H9 (cell line): ENCODE measurements at regions not wholly inside any gene's neighbourhood (a gene's known extent, or its start where the extent isn't known, plus 50 kb on each side); places are given as distances from the start of the nearest gene placed in this dataset.

Source experiments
- DNase-seq: peaks from one replicate; pipeline ENCODE4 v3.0.0-alpha.2; 2017
- H2AFZ ChIP-seq: one replicate; pipeline ENCODE4 v1.6.1; 2013; ENCODE audit warnings: mild to moderate bottlenecking, low read length, control low read depth, moderate library complexity
- H2AK5ac ChIP-seq: 2 replicates; pipeline ENCODE4 v1.6.1; 2013; ENCODE audit warnings: low read length, control low read depth, mixed read lengths; ENCODE audit not compliant: insufficient read length
- H2BK120ac ChIP-seq: one replicate; pipeline ENCODE4 v1.6.1; 2013; ENCODE audit warnings: low read depth, mild to moderate bottlenecking, low read length, control low read depth, inconsistent platforms; ENCODE audit not compliant: poor library complexity, severe bottlenecking
- H2BK12ac ChIP-seq: 2 replicates; pipeline ENCODE4 v1.6.1; 2013; ENCODE audit warnings: low read length, control low read depth, mixed read lengths, low read depth; ENCODE audit not compliant: insufficient read length
- H2BK15ac ChIP-seq: 2 replicates; pipeline ENCODE4 v1.6.1; 2013; ENCODE audit warnings: low read depth, low read length, control low read depth
- H2BK20ac ChIP-seq: one replicate; pipeline ENCODE4 v1.6.1; 2013; ENCODE audit warnings: low read depth, mild to moderate bottlenecking, low read length, control low read depth, inconsistent platforms; ENCODE audit not compliant: poor library complexity, severe bottlenecking
- H2BK5ac ChIP-seq: 2 replicates; pipeline ENCODE4 v1.6.1; 2013; ENCODE audit warnings: low read length, control low read depth, mixed read lengths; ENCODE audit not compliant: insufficient read length
- H3K14ac ChIP-seq: 2 replicates; pipeline ENCODE4 v1.6.1; 2013; ENCODE audit warnings: low read length, control low read depth; ENCODE audit not compliant: insufficient read depth
- H3K18ac ChIP-seq: 2 replicates; pipeline ENCODE4 v1.6.1; 2013; ENCODE audit warnings: low read depth, mild to moderate bottlenecking, mixed read lengths, low read length, control low read depth; ENCODE audit not compliant: insufficient read length
- H3K23ac ChIP-seq: 2 replicates; pipeline ENCODE4 v1.6.1; 2013; ENCODE audit warnings: low read length, control low read depth, mixed read lengths, low read depth; ENCODE audit not compliant: insufficient read length
- H3K23me2 ChIP-seq: 2 replicates; pipeline ENCODE4 v1.6.1; 2013; ENCODE audit warnings: low read depth, mild to moderate bottlenecking, mixed read lengths, low read length, control low read depth; ENCODE audit not compliant: insufficient read length, poor library complexity, severe bottlenecking
- H3K27ac ChIP-seq: 2 replicates; pipeline ENCODE4 v1.5.1; 2013; ENCODE audit warnings: low read length, control low read depth, mixed read lengths, low read depth; ENCODE audit not compliant: insufficient read length
- H3K27me3 ChIP-seq: 2 replicates; pipeline ENCODE4 v1.6.1; 2013; ENCODE audit warnings: low read length, control low read depth, inconsistent platforms; ENCODE audit not compliant: insufficient read depth
- H3K4ac ChIP-seq: 2 replicates; pipeline ENCODE4 v1.6.1; 2013; ENCODE audit warnings: low read depth, mild to moderate bottlenecking, control low read depth, inconsistent platforms, low read length, moderate library complexity
- H3K4me1 ChIP-seq: 2 replicates; pipeline ENCODE4 v1.6.1; 2013; ENCODE audit warnings: low read length, control low read depth, inconsistent platforms; ENCODE audit not compliant: insufficient read depth
- H3K4me2 ChIP-seq: 2 replicates; pipeline ENCODE4 v1.6.1; 2013; ENCODE audit warnings: low read length, control low read depth, mixed read lengths; ENCODE audit not compliant: insufficient read length, insufficient read depth
- H3K56ac ChIP-seq: 2 replicates; pipeline ENCODE4 v1.6.1; 2013; ENCODE audit warnings: low read depth, mild to moderate bottlenecking, mixed read lengths, low read length, control low read depth; ENCODE audit not compliant: insufficient read length
- H3K79me1 ChIP-seq: 2 replicates; pipeline ENCODE4 v1.6.1; 2013; ENCODE audit warnings: low read depth, mild to moderate bottlenecking, moderate library complexity, low read length, control low read depth, inconsistent platforms; ENCODE audit not compliant: insufficient read depth, poor library complexity, severe bottlenecking
- H3K79me2 ChIP-seq: 2 replicates; pipeline ENCODE4 v1.6.1; 2013; ENCODE audit warnings: low read length, control low read depth, inconsistent platforms; ENCODE audit not compliant: insufficient read depth
- H3K9ac ChIP-seq: 2 replicates; pipeline ENCODE4 v1.6.1; 2013; ENCODE audit warnings: low read length, control low read depth, mixed read lengths; ENCODE audit not compliant: insufficient read length; ENCODE audit errors: extremely low read depth
- H3K9me3 ChIP-seq: one replicate; pipeline ENCODE4 v1.6.1; 2013; ENCODE audit warnings: low read depth, low read length, inconsistent platforms; ENCODE audit not compliant: control insufficient read depth
- H3T11ph ChIP-seq: one replicate; pipeline ENCODE4 v1.6.1; 2013; ENCODE audit warnings: mild to moderate bottlenecking, low read length, control low read depth, inconsistent platforms
- H4K20me1 ChIP-seq: one replicate; pipeline ENCODE4 v1.6.1; 2013; ENCODE audit not compliant: control insufficient read depth, insufficient read length, insufficient read depth
- H4K5ac ChIP-seq: 2 replicates; pipeline ENCODE4 v1.6.1; 2013; ENCODE audit warnings: low read depth, mild to moderate bottlenecking, mixed read lengths, low read length, control low read depth; ENCODE audit not compliant: insufficient read length
- H4K8ac ChIP-seq: replicated peaks from 2 replicates; pipeline ENCODE4 v1.6.1; 2013; ENCODE audit warnings: low read length, control low read depth, mixed read lengths, low read depth; ENCODE audit not compliant: insufficient read length
- H4K91ac ChIP-seq: 2 replicates; pipeline ENCODE4 v1.6.1; 2013; ENCODE audit warnings: low read depth, mild to moderate bottlenecking, moderate library complexity, mixed read lengths, low read length, control low read depth; ENCODE audit not compliant: insufficient read length
- H3K27ac Mint-ChIP-seq, 3 experiments: 2 replicates in 2 of 3; 3 replicates in 1 of 3; pipeline ENCODE4 v1.8.0; 2020 to 2021; ENCODE audit warnings: mixed read lengths in 3 of 3, mild to moderate bottlenecking in 1 of 3, moderate library complexity in 1 of 3
- H3K27me3 Mint-ChIP-seq: 2 replicates; pipeline ENCODE4 v1.8.0; 2021; ENCODE audit warnings: low read depth, mild to moderate bottlenecking, moderate library complexity, mixed read lengths
- H3K36me3 Mint-ChIP-seq, 3 experiments: 2 replicates in 2 of 3; 3 replicates in 1 of 3; pipeline ENCODE4 v1.8.0; 2020 to 2021; ENCODE audit warnings: low read depth in 3 of 3, mixed read lengths in 3 of 3; ENCODE audit not compliant: insufficient read depth in 1 of 3
- H3K4me1 Mint-ChIP-seq, 2 experiments: 2 replicates each; pipeline ENCODE4 v1.8.0; 2020; ENCODE audit warnings: mixed read lengths in 2 of 2
- H3K4me3 Mint-ChIP-seq, 2 experiments: 2 replicates in 1 of 2; 3 replicates in 1 of 2; pipeline ENCODE4 v1.8.0; 2020 to 2021; ENCODE audit warnings: mild to moderate bottlenecking in 2 of 2, mixed read lengths in 2 of 2, moderate library complexity in 1 of 2
- H3K9me3 Mint-ChIP-seq, 2 experiments: 2 replicates in 1 of 2; 3 replicates in 1 of 2; pipeline ENCODE4 v1.8.0; 2020; ENCODE audit warnings: mild to moderate bottlenecking in 2 of 2, mixed read lengths in 2 of 2, moderate library complexity in 1 of 2
- WGBS: extraction: QIAGEN DNeasy Blood & Tissue Kit; methylation state at CpG from one replicate; pipeline ENCODE4 v1.1.7; 2013; ENCODE audit warnings: missing lambda C conversion rate, low lambda C conversion rate, mixed read lengths; ENCODE audit not compliant: insufficient read length; ENCODE audit errors: extremely low coverage; 5-methylcytosine and 5-hydroxymethylcytosine counted together
- TF ChIP-seq, protein P1 (sequence below): fragments of 200-600 bp; sonication (generic); conservative IDR thresholded peaks from 3 replicates; pipeline ENCODE4 v1.8.0; 2021; ENCODE audit warnings: antibody characterized with exemption, mild to moderate bottlenecking

DNA sequence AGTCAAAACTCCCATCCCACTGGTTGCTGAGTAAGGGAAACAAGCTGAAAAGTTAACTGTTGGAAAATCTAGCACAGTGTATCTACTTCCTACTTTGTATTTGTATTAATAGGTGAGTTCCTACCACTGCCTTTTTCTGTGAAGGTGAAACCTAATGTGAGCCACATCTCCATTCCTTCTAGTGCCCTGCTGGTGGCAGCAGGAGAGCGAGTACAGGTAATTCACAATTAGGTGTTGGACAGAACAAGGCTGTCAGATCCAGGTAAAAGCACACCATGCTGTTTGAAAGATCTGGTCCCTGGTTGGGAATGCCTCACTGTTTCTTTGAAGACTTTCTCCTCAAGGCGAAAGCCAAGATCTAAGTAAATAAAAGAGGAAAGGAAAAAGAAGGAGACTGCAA is 528.4 kb downstream of the PKHD1 start:
- no peak overlapping the region for H3K4ac ChIP-seq
- no peaks in the 10 kb centered on the region for H3K27me3 Mint-ChIP-seq

More for the DNA sequence above, 528.4 kb downstream of the PKHD1 start:
- H3K23me2 ChIP-seq = no peaks in the 10 kb centered on the region
- Mint-ChIP-seq H3K27ac (no peak overlapping the region; a peak in 1 of 7 replicates), H3K9me3 (no peaks in the 10 kb centered on the region), H3K4me3 (no peak overlapping the region), H3K36me3 (no peaks in the 10 kb centered on the region), H3K4me1 (peaks cover 13 to 15% of the 10 kb centered on the region in 2 experiments)
- no peak overlapping the region for H3K9ac ChIP-seq
- no peak overlapping the region for H4K8ac ChIP-seq
- no peaks in the 10 kb centered on the region for H3K79me1 ChIP-seq
- no peak overlapping the region for H2BK15ac ChIP-seq
- no peak overlapping the region for H2BK5ac ChIP-seq
- H2BK20ac ChIP-seq = no peak overlapping the region
- no peak overlapping the region for H3K14ac ChIP-seq
- no peak overlapping the region for H2BK12ac ChIP-seq
- H4K20me1 ChIP-seq = no peaks in the 10 kb centered on the region
- H2AK5ac ChIP-seq = no peak overlapping the region
- H3K27me3 ChIP-seq = no peaks in the 10 kb centered on the region
- TF ChIP-seq, protein P1, sequence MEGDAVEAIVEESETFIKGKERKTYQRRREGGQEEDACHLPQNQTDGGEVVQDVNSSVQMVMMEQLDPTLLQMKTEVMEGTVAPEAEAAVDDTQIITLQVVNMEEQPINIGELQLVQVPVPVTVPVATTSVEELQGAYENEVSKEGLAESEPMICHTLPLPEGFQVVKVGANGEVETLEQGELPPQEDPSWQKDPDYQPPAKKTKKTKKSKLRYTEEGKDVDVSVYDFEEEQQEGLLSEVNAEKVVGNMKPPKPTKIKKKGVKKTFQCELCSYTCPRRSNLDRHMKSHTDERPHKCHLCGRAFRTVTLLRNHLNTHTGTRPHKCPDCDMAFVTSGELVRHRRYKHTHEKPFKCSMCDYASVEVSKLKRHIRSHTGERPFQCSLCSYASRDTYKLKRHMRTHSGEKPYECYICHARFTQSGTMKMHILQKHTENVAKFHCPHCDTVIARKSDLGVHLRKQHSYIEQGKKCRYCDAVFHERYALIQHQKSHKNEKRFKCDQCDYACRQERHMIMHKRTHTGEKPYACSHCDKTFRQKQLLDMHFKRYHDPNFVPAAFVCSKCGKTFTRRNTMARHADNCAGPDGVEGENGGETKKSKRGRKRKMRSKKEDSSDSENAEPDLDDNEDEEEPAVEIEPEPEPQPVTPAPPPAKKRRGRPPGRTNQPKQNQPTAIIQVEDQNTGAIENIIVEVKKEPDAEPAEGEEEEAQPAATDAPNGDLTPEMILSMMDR = peak; percentile 59
- H3K4me1 ChIP-seq = no peaks in the 10 kb centered on the region
- H3K79me2 ChIP-seq = no peaks in the 10 kb centered on the region
- no peak overlapping the region for H3K27ac ChIP-seq
- no CpG with 5 or more reads among the region's 2 CpGs for WGBS
- DNase-seq = peak; percentile 40
- no peak overlapping the region for H4K91ac ChIP-seq
- H3K18ac ChIP-seq = no peak overlapping the region
- no peak overlapping the region for H3K4me2 ChIP-seq
- no peak overlapping the region for H2BK120ac ChIP-seq
- no peak overlapping the region for H3K23ac ChIP-seq
- H3T11ph ChIP-seq = no peak overlapping the region
- H2AFZ ChIP-seq = no peak overlapping the region
- H3K56ac ChIP-seq = no peak overlapping the region
- H4K5ac ChIP-seq = no peak overlapping the region
- no peaks in the 10 kb centered on the region for H3K9me3 ChIP-seq
